ENCODE measurements at regions not wholly inside any gene's neighbourhood (a gene's known extent, or its start where the extent isn't known, plus 50 kb on each side); places are given as distances from the start of the nearest gene placed in this dataset.
A peak's percentile ranks its signal among the peaks of the same experiment; 100 is the strongest.

GRCh38 chr13:76336889-76337844, 549.0 kb downstream of the KCTD12 start:
- TF ChIP-seq CTCF (IDR thresholded peaks at IDR 0.05): no peak
- TF ChIP-seq POLR2A (IDR thresholded peaks at IDR 0.05): no peak
- TF ChIP-seq EP300 (IDR thresholded peaks at IDR 0.05): peak in 1 of 4 donors; percentile 5

Data from sigmoid colon (tissue), 4 donors.